ENCODE measurements at regions not wholly inside any gene's neighbourhood (a gene's known extent, or its start where the extent isn't known, plus 50 kb on each side); places are given as distances from the start of the nearest gene placed in this dataset.
A peak's percentile ranks its signal among the peaks of the same experiment; 100 is the strongest.

GRCh38 chr7:17205910-17206309, 92.5 kb upstream of the AHR start:
- H2AFZ ChIP-seq (ENCODE audit: low read length): no peak overlapping the region
- no peak overlapping the region for H3K9ac ChIP-seq (ENCODE audit: insufficient read depth, low read length)
- H3K36me3 ChIP-seq (ENCODE audit: control insufficient read depth, insufficient read depth, low read length): no peaks in the 10 kb centered on the region
- TF ChIP-seq EZH2 (IDR thresholded peaks at IDR 0.05; ENCODE audit: low read length, missing control alignments) (no peak), CTCF (conservative IDR thresholded peaks at IDR 0.05 in 1 of 2, IDR thresholded peaks at IDR 0.05 in 1 of 2; ENCODE audit: low read depth in 1 of 2, low read length in 2 of 2) (no peak)
- no peak overlapping the region for H3K4me3 ChIP-seq (replicated peaks in 1 of 4; ENCODE audit: control extremely low read depth in 1 of 4, insufficient read depth in 1 of 4, low read depth in 3 of 4, low read length in 4 of 4)
- H3K79me2 ChIP-seq (ENCODE audit: control insufficient read depth, insufficient read depth, low read length): no peaks in the 10 kb centered on the region
- no peak for DNase-seq (ENCODE audit: low read depth in 2 of 2)
- no peaks in the 10 kb centered on the region for H3K9me3 ChIP-seq (ENCODE audit: control insufficient read depth, insufficient read depth, low read depth, low read length)
- no peak overlapping the region for H3K4me2 ChIP-seq (ENCODE audit: extremely low read depth, insufficient read depth, low read length)
- H3K27ac ChIP-seq (ENCODE audit: insufficient read depth, low read length): no peak overlapping the region
- no peaks in the 10 kb centered on the region for H3K4me1 ChIP-seq (ENCODE audit: control insufficient read depth, extremely low read depth, insufficient read depth, low read length)
- no peaks in the 10 kb centered on the region for H4K20me1 ChIP-seq (ENCODE audit: control insufficient read depth, extremely low read depth, insufficient read depth, low read length)
- no peaks in the 10 kb centered on the region for H3K27me3 ChIP-seq (ENCODE audit: control insufficient read depth, insufficient read depth, low read length)

DNA sequence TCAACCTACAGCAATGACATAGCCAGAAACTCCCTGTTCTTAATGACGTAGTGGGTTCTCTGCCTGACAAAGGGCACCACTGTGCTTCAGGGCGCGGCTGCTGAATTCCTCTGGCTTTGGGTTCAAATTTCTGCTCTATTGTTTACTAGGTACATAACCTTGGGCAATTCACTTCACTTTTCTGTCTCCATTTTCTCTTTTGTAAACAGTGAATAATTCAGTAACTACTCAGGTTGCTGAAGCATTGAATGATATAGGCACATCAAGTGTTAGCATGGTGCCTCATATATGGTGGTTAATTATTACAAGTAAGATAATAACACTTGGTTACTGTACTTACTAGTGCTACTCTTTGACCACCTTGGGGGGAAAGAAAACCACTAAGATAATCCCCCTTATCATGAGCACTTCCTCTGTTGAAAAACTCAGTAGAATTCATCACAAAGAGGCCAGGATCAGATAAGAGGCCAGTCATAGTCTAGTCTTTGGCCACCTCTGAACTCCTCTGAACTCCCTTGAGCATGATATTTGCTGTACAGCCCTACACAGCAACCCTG, 92.0 kb upstream of the AHR start:
- TF ChIP-seq CTCF (conservative IDR thresholded peaks at IDR 0.05 in 1 of 2, IDR thresholded peaks at IDR 0.05 in 1 of 2; ENCODE audit: low read depth in 1 of 2, low read length in 2 of 2): no peak
- no peak for TF ChIP-seq EZH2 (IDR thresholded peaks at IDR 0.05; ENCODE audit: low read length, missing control alignments)
- H3K27me3 ChIP-seq (ENCODE audit: control insufficient read depth, insufficient read depth, low read length): no peaks in the 10 kb centered on the region
- H3K4me1 ChIP-seq (ENCODE audit: control insufficient read depth, extremely low read depth, insufficient read depth, low read length): no peaks in the 10 kb centered on the region
- DNase-seq (ENCODE audit: low read depth in 2 of 2): no peak
- H3K9ac ChIP-seq (ENCODE audit: insufficient read depth, low read length): no peak overlapping the region
- no peak overlapping the region for H3K4me3 ChIP-seq (replicated peaks in 1 of 4; ENCODE audit: control extremely low read depth in 1 of 4, insufficient read depth in 1 of 4, low read depth in 3 of 4, low read length in 4 of 4)
- no peak overlapping the region for H2AFZ ChIP-seq (ENCODE audit: low read length)
- no peaks in the 10 kb centered on the region for H4K20me1 ChIP-seq (ENCODE audit: control insufficient read depth, extremely low read depth, insufficient read depth, low read length)
- no peaks in the 10 kb centered on the region for H3K9me3 ChIP-seq (ENCODE audit: control insufficient read depth, insufficient read depth, low read depth, low read length)
- no peaks in the 10 kb centered on the region for H3K36me3 ChIP-seq (ENCODE audit: control insufficient read depth, insufficient read depth, low read length)
- H3K4me2 ChIP-seq (ENCODE audit: extremely low read depth, insufficient read depth, low read length): no peak overlapping the region
- no peaks in the 10 kb centered on the region for H3K79me2 ChIP-seq (ENCODE audit: control insufficient read depth, insufficient read depth, low read length)
- H3K27ac ChIP-seq (ENCODE audit: insufficient read depth, low read length): no peak overlapping the region

- H4K20me1 ChIP-seq (ENCODE audit: control insufficient read depth, extremely low read depth, insufficient read depth, low read length): no peaks in the 10 kb centered on the region
- H3K9me3 ChIP-seq (ENCODE audit: control insufficient read depth, insufficient read depth, low read depth, low read length): no peaks in the 10 kb centered on the region
- no peak overlapping the region for H3K4me2 ChIP-seq (ENCODE audit: extremely low read depth, insufficient read depth, low read length)
- H3K4me1 ChIP-seq (ENCODE audit: control insufficient read depth, extremely low read depth, insufficient read depth, low read length): no peaks in the 10 kb centered on the region
- H3K4me3 ChIP-seq (replicated peaks in 1 of 4; ENCODE audit: control extremely low read depth in 1 of 4, insufficient read depth in 1 of 4, low read depth in 3 of 4, low read length in 4 of 4): no peak overlapping the region
- H3K27me3 ChIP-seq (ENCODE audit: control insufficient read depth, insufficient read depth, low read length): no peaks in the 10 kb centered on the region
- no peak for TF ChIP-seq CTCF (conservative IDR thresholded peaks at IDR 0.05 in 1 of 2, IDR thresholded peaks at IDR 0.05 in 1 of 2; ENCODE audit: low read depth in 1 of 2, low read length in 2 of 2)
- no peak for TF ChIP-seq EZH2 (IDR thresholded peaks at IDR 0.05; ENCODE audit: low read length, missing control alignments)
- no peaks in the 10 kb centered on the region for H3K79me2 ChIP-seq (ENCODE audit: control insufficient read depth, insufficient read depth, low read length)
- peak in 1 of 2 donors; percentile 66 for DNase-seq (ENCODE audit: low read depth in 2 of 2)
- no peaks in the 10 kb centered on the region for H3K36me3 ChIP-seq (ENCODE audit: control insufficient read depth, insufficient read depth, low read length)
- no peak overlapping the region for H3K27ac ChIP-seq (ENCODE audit: insufficient read depth, low read length)
- H2AFZ ChIP-seq (ENCODE audit: low read length): no peak overlapping the region
- no peak overlapping the region for H3K9ac ChIP-seq (ENCODE audit: insufficient read depth, low read length)
Observed at GRCh38 chr7:17207220-17207619, 91.2 kb upstream of the AHR start.

Measured in fibroblast of lung (primary cell).